Dendritic cell treated with granulocyte-macrophage colony-stimulating factor and Interleukin-4, amounts not matched to agents 40 ng/mL and 50 ng/mL, for 4 days (primary cell): ENCODE measurements at regions not wholly inside any gene's neighbourhood (a gene's known extent, or its start where the extent isn't known, plus 50 kb on each side); places are given as distances from the start of the nearest gene placed in this dataset.
"Not testable (repeated sequence)": the region's sequence is repeated elsewhere in the genome, so short reads cannot be mapped to it uniquely, and the experiment has no call there.

Experiments
- H3K27ac Mint-ChIP-seq: one replicate; pipeline ENCODE4 v1.8.0; 2022; ENCODE audit warnings: mild to moderate bottlenecking, mixed read lengths
- H3K27me3 Mint-ChIP-seq: one replicate; pipeline ENCODE4 v1.8.0; 2022; ENCODE audit warnings: mild to moderate bottlenecking, mixed read lengths
- H3K36me3 Mint-ChIP-seq: one replicate; pipeline ENCODE4 v1.8.0; 2022; ENCODE audit warnings: low read depth, mixed read lengths
- H3K4me1 Mint-ChIP-seq: one replicate; pipeline ENCODE4 v1.8.0; 2022; ENCODE audit warnings: low read depth, mixed read lengths
- H3K4me3 Mint-ChIP-seq: one replicate; pipeline ENCODE4 v1.8.0; 2022; ENCODE audit warnings: mild to moderate bottlenecking, moderate library complexity, mixed read lengths
- H3K9me3 Mint-ChIP-seq: one replicate; pipeline ENCODE4 v1.8.0; 2022; ENCODE audit warnings: mixed read lengths
- intact Hi-C: fragments of 100-400 bp; cut with micrococcal nuclease; formaldehyde crosslinking; loops from one replicate; pipeline ENCODE4 v1.15.0; 2022

DNA sequence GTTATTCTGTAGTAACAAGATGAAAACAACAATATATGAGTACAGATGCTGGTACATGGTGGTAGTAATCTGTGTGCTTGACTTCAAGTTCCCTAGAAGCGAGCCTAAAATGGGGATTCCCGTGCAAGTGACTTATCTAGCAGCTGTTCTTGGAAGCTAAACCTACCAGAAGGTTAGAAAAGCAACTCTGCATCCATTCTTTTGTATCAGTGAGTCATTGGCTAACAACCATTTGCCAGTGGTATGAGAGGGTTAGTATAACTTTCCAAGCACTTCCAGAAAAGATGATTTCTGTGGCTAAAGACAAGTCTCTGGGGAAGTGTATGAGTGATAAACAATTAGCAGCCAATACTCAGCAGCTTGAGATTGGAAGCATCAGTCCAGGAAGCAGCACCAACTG is 787.7 kb upstream of the CDH6 start:
- no peaks in the 10 kb centered on the region for H3K9me3 Mint-ChIP-seq
- intact Hi-C loops: no loop called here
- no peaks in the 10 kb centered on the region for H3K4me1 Mint-ChIP-seq
- no peaks in the 10 kb centered on the region for H3K27me3 Mint-ChIP-seq
- no peak overlapping the region for H3K4me3 Mint-ChIP-seq
- no peak overlapping the region for H3K27ac Mint-ChIP-seq
- no peaks in the 10 kb centered on the region for H3K36me3 Mint-ChIP-seq

DNA sequence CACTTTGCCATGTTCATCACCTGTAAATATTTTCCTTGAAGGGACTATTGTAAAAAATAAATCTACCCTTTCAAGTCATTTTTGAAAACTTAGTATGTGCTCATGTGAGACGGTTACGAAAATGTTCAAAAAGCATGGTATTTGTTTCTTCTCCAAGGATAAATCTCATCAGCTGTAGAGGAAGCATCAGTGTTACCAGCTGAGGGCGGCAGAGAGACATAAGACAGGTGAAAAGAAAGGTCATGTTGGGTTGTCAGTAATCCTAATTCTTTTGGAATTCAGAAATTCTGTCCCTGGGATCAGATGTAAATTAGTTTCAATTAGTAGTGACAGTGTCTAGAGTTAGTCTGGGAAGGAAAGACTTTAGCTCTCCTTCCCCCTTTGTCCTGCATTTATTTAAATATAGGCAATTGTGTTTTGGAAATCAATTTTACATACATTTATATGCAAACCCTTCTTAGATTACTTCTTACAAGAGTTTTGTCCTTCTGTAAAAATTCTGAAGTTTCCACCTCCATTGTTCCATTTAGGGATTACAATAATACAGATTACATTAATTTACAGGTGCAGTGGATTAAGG is 791.9 kb upstream of the CDH6 start:
- H3K27ac Mint-ChIP-seq: no peak overlapping the region
- H3K4me3 Mint-ChIP-seq: no peak overlapping the region
- no peaks in the 10 kb centered on the region for H3K4me1 Mint-ChIP-seq
- H3K9me3 Mint-ChIP-seq: no peaks in the 10 kb centered on the region
- no peaks in the 10 kb centered on the region for H3K27me3 Mint-ChIP-seq
- intact Hi-C loops: loop anchor here (2.0 kb wide), 2 partner anchors 785 to 831 kb away; no protein-coding TSS in a partner anchor
- H3K36me3 Mint-ChIP-seq: no peaks in the 10 kb centered on the region

DNA sequence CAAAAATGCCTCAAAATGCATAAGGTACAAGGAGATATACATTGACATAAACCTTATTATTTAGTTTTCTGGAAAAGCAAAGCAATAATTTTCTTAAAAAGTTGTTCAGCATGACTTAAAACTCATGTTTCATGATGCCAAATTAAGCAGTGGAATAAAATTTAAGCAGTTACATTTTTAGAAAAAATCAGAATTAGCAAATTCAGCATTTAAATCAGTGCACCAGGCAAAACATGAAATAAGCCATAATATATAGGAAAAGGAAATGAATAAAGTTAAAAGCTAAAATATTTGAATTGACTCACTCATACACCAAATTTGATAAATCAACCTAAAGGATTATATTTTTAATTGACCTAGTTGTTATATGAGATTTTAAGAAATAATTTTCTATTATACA is 795.1 kb upstream of the CDH6 start:
- intact Hi-C loops: no loop called here
- Mint-ChIP-seq H3K36me3 (no peaks in the 10 kb centered on the region), H3K27ac (no peak overlapping the region), H3K27me3 (no peaks in the 10 kb centered on the region), H3K4me3 (no peak overlapping the region), H3K4me1 (no peaks in the 10 kb centered on the region), H3K9me3 (no peaks in the 10 kb centered on the region)

GRCh38 chr5:30392897-30393296 is 800.6 kb upstream of the CDH6 start:
- intact Hi-C loops: no loop called here
- no peaks in the 10 kb centered on the region for H3K4me1 Mint-ChIP-seq
- H3K9me3 Mint-ChIP-seq: no peaks in the 10 kb centered on the region
- H3K27me3 Mint-ChIP-seq: no peaks in the 10 kb centered on the region
- H3K4me3 Mint-ChIP-seq: no peak overlapping the region
- H3K36me3 Mint-ChIP-seq: no peaks in the 10 kb centered on the region
- no peak overlapping the region for H3K27ac Mint-ChIP-seq

GRCh38 chr5:30390095-30390494 is 803.4 kb upstream of the CDH6 start:
- H3K9me3 Mint-ChIP-seq: no peaks in the 10 kb centered on the region
- no peaks in the 10 kb centered on the region for H3K27me3 Mint-ChIP-seq
- intact Hi-C loops: no loop called here
- H3K36me3 Mint-ChIP-seq: no peaks in the 10 kb centered on the region
- H3K4me1 Mint-ChIP-seq: no peaks in the 10 kb centered on the region
- H3K4me3 Mint-ChIP-seq: no peak overlapping the region
- H3K27ac Mint-ChIP-seq: no peak overlapping the region

DNA sequence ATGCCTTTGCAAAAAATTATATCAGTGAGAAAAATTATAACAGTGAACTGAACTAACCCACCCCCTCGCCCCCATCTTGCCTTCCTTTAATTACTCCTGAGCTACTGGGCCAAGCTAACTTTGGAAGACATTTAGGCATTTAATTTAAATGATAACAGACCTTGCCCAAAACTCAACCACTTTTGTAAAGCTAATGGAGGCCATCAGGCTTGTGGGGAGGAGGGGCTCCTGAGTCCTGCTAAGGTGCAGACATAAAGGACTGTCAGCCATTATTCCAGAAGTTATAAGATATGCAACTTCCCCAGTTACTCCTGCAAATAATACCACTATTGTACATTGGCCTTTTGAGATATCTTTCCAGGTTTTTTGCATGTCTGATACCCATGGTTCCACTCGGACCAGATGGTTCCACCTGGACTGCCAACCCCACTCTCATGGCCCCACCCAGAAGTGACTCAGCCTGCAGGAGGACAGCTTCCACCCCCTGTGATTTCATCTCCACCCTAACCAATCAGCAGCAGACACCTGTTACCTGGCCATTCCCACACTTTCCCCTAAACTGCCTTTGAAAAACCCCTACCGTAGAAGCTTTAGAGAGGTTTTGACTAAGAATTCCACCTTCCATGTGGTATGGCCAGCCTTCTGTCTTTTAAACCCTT is 805.4 kb upstream of the CDH6 start:
- no peaks in the 10 kb centered on the region for H3K36me3 Mint-ChIP-seq
- H3K4me1 Mint-ChIP-seq: no peaks in the 10 kb centered on the region
- no peaks in the 10 kb centered on the region for H3K27me3 Mint-ChIP-seq
- H3K27ac Mint-ChIP-seq: no peak overlapping the region
- no peak overlapping the region for H3K4me3 Mint-ChIP-seq
- intact Hi-C loops: no loop called here
- no peaks in the 10 kb centered on the region for H3K9me3 Mint-ChIP-seq

DNA sequence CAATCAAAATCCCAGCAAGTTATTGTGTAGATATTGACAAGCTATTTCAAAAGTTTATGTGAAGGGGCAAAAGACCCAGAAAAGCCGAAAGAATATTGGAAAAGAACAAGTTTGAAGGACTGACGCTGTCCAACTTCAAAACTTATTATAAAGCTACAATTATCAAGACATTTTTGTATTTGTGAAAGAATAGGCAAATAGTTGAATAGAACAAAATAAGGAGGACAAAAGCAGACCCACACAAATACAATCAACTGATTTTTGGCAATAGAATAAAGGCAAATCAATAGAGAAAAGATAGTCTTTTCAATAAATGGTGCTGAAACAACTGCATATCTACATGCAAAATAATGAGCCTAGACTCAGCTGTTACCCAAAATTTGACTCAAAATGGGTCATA is 807.7 kb upstream of the CDH6 start:
- H3K27ac Mint-ChIP-seq: no peak overlapping the region
- H3K36me3 Mint-ChIP-seq: no peaks in the 10 kb centered on the region
- no peak overlapping the region for H3K4me3 Mint-ChIP-seq
- intact Hi-C loops: no loop called here
- no peaks in the 10 kb centered on the region for H3K4me1 Mint-ChIP-seq
- no peaks in the 10 kb centered on the region for H3K27me3 Mint-ChIP-seq
- no peaks in the 10 kb centered on the region for H3K9me3 Mint-ChIP-seq

- intact Hi-C loops: no loop called here
- Mint-ChIP-seq H3K36me3 (no peaks in the 10 kb centered on the region), H3K9me3 (no peaks in the 10 kb centered on the region)
Observed at GRCh38 chr5:30384171-30384570, 809.3 kb upstream of the CDH6 start.

GRCh38 chr5:30380228-30380627 is 813.3 kb upstream of the CDH6 start:
- intact Hi-C loops: no loop called here
- Mint-ChIP-seq H3K9me3 (no peaks in the 10 kb centered on the region), H3K36me3 (no peaks in the 10 kb centered on the region), H3K4me3 (no peak overlapping the region), H3K27ac (no peak overlapping the region), H3K4me1 (no peaks in the 10 kb centered on the region), H3K27me3 (no peaks in the 10 kb centered on the region)

More at GRCh38 chr5:30384171-30384570, 809.3 kb upstream of the CDH6 start:
- Mint-ChIP-seq H3K27me3 (no peaks in the 10 kb centered on the region), H3K4me3 (no peak overlapping the region), H3K27ac (no peak overlapping the region), H3K4me1 (no peaks in the 10 kb centered on the region)

- no peaks in the 10 kb centered on the region for H3K4me1 Mint-ChIP-seq
- no peaks in the 10 kb centered on the region for H3K9me3 Mint-ChIP-seq
- H3K36me3 Mint-ChIP-seq: no peaks in the 10 kb centered on the region
- H3K4me3 Mint-ChIP-seq: no peak overlapping the region
- no peaks in the 10 kb centered on the region for H3K27me3 Mint-ChIP-seq
- intact Hi-C loops: no loop called here
- no peak overlapping the region for H3K27ac Mint-ChIP-seq
Observed at GRCh38 chr5:30376848-30377247, 816.6 kb upstream of the CDH6 start.

DNA sequence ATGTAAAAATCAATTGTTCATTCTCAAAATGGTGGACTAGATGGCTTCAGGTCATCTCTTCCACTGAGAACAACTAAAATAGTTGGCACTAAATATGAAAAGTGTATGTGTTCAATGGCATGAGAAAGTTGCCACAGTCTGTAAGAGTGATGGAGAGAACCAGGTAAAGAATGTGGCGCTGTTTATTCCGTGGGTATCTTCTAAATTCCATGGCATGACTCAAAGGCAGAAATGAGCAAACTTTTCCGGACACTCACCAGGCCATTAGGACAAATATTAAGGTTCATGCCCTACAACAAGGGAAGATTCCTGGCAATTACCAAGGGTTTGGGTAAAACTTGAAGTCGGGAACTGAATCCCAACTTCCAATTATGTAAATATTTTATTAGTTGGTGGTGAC is 825.4 kb upstream of the CDH6 start:
- Mint-ChIP-seq H3K4me3 (no peak overlapping the region), H3K27me3 (no peaks in the 10 kb centered on the region), H3K9me3 (peaks cover 35% of the 10 kb centered on the region), H3K4me1 (no peaks in the 10 kb centered on the region), H3K27ac (no peak overlapping the region), H3K36me3 (no peaks in the 10 kb centered on the region)
- intact Hi-C loops: no loop called here

GRCh38 chr5:30365031-30365430 is 828.5 kb upstream of the CDH6 start:
- H3K36me3 Mint-ChIP-seq, H3K27ac Mint-ChIP-seq, H3K4me3 Mint-ChIP-seq, H3K27me3 Mint-ChIP-seq, intact Hi-C loops, H3K4me1 Mint-ChIP-seq: not testable (repeated sequence)
- H3K9me3 Mint-ChIP-seq: peaks cover 61% of the 10 kb centered on the region

DNA sequence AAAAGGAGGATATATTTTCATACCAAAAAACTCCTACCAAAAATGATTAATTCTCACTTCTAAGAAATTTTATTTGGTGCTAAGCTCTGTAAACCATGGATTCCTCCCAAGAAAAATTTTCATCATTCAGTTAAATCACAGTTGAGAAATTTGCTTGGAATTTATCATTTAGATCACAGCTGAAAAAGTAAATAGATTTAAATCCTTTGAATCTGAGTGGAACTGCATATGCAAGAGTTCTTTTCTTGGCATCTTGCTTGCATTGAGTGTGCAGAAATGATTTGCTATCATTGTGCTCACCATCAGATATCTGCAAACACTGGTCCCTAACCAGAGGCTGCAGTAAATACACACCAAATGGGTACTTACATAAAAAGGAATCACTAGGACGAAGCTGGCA is 836.1 kb upstream of the CDH6 start:
- Mint-ChIP-seq H3K4me3 (no peak overlapping the region), H3K9me3 (peaks cover 37% of the 10 kb centered on the region), H3K27me3 (no peaks in the 10 kb centered on the region), H3K4me1 (no peaks in the 10 kb centered on the region), H3K36me3 (no peaks in the 10 kb centered on the region), H3K27ac (no peak overlapping the region)
- intact Hi-C loops: no loop called here

DNA sequence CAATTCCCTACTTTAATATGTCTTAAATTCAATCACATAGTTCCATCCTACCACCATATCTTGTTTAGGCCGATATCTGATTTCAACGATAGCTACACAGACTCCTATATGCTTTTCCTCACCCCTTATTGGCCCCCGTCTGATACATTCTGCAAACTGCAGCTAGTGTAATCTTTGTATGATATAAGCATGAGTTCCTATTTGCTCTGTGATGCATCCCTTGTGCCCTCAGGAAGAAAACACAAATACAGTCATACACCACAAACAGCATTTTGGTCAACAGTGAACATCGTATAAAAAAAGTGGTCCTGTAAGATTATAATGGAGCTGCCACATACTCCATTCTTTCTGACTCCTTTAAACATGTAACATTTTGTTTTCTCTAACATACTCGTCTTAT is 837.8 kb upstream of the CDH6 start:
- H3K27ac Mint-ChIP-seq: no peak overlapping the region
- H3K4me3 Mint-ChIP-seq: no peak overlapping the region
- H3K9me3 Mint-ChIP-seq: peaks cover 21% of the 10 kb centered on the region
- H3K36me3 Mint-ChIP-seq: no peaks in the 10 kb centered on the region
- no peaks in the 10 kb centered on the region for H3K4me1 Mint-ChIP-seq
- no peaks in the 10 kb centered on the region for H3K27me3 Mint-ChIP-seq
- intact Hi-C loops: no loop called here

DNA sequence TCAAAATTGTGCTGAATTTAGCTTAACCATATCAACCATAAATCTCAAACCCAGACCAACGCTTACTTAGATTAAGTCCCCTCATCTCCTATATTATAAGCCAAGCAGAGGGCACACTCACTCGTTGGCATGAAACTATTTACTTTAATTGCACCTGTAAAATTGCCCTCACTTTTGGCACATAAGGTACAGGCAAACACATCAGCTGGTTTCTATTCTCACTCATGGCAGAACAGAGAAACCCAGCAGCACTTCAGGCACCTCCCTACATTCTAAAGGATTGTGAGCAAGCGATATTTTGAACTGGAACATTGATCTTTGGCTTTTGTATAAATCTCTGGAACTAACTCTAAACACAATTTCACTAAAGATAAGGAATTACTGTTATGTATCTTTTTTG is 845.6 kb upstream of the CDH6 start:
- no peak overlapping the region for H3K4me3 Mint-ChIP-seq
- H3K27ac Mint-ChIP-seq: no peak overlapping the region
- no peaks in the 10 kb centered on the region for H3K4me1 Mint-ChIP-seq
- no peaks in the 10 kb centered on the region for H3K36me3 Mint-ChIP-seq
- H3K9me3 Mint-ChIP-seq: peaks cover 31% of the 10 kb centered on the region
- intact Hi-C loops: no loop called here
- no peaks in the 10 kb centered on the region for H3K27me3 Mint-ChIP-seq
